ENCODE measurements at regions not wholly inside any gene's neighbourhood (a gene's known extent, or its start where the extent isn't known, plus 50 kb on each side); places are given as distances from the start of the nearest gene placed in this dataset.
"Not testable (repeated sequence)": the region's sequence is repeated elsewhere in the genome, so short reads cannot be mapped to it uniquely, and the experiment has no call there.

GRCh38 chr6:51120016-51120415 lies 301.3 kb downstream of the TFAP2B start:
- ATAC-seq, result no peak
- TF ChIP-seq ZFP3 (CRISPR knock-in tag; IDR thresholded peaks at IDR 0.05) (no peak), CSDC2 (CRISPR knock-in tag; IDR thresholded peaks at IDR 0.05) (no peak), ZNF70 (CRISPR knock-in tag; IDR thresholded peaks at IDR 0.05) (no peak), SNAI2 (CRISPR knock-in tag; IDR thresholded peaks at IDR 0.05) (no peak), BACH2 (CRISPR knock-in tag; IDR thresholded peaks at IDR 0.05; ENCODE audit: borderline replicate concordance) (no peak), GLIS3 (CRISPR knock-in tag; IDR thresholded peaks at IDR 0.05) (no peak), ESRRG (CRISPR knock-in tag; IDR thresholded peaks at IDR 0.05) (no peak), ZFP30 (CRISPR knock-in tag; IDR thresholded peaks at IDR 0.05) (no peak), OSR1 (CRISPR knock-in tag; IDR thresholded peaks at IDR 0.05) (no peak), TOX (CRISPR knock-in tag; IDR thresholded peaks at IDR 0.05; ENCODE audit: borderline replicate concordance) (no peak), POU6F1 (CRISPR knock-in tag; IDR thresholded peaks at IDR 0.05; ENCODE audit: borderline replicate concordance, low read depth) (no peak), TCF4 (CRISPR knock-in tag; IDR thresholded peaks at IDR 0.05; ENCODE audit: borderline replicate concordance) (no peak), RARB (CRISPR knock-in tag; IDR thresholded peaks at IDR 0.05) (no peak), TSHZ2 (CRISPR knock-in tag; IDR thresholded peaks at IDR 0.05) (no peak), ZNF565 (CRISPR knock-in tag; conservative IDR thresholded peaks at IDR 0.05; ENCODE audit: low read depth) (no peak), ISL1 (CRISPR knock-in tag; IDR thresholded peaks at IDR 0.05) (no peak), PPARA (CRISPR knock-in tag; IDR thresholded peaks at IDR 0.05; ENCODE audit: borderline replicate concordance) (no peak)
- TF ChIP-seq, protein P1, sequence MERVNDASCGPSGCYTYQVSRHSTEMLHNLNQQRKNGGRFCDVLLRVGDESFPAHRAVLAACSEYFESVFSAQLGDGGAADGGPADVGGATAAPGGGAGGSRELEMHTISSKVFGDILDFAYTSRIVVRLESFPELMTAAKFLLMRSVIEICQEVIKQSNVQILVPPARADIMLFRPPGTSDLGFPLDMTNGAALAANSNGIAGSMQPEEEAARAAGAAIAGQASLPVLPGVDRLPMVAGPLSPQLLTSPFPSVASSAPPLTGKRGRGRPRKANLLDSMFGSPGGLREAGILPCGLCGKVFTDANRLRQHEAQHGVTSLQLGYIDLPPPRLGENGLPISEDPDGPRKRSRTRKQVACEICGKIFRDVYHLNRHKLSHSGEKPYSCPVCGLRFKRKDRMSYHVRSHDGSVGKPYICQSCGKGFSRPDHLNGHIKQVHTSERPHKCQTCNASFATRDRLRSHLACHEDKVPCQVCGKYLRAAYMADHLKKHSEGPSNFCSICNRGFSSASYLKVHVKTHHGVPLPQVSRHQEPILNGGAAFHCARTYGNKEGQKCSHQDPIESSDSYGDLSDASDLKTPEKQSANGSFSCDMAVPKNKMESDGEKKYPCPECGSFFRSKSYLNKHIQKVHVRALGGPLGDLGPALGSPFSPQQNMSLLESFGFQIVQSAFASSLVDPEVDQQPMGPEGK (CRISPR knock-in tag; IDR thresholded peaks at IDR 0.05; ENCODE audit: borderline replicate concordance), result no peak

DNA sequence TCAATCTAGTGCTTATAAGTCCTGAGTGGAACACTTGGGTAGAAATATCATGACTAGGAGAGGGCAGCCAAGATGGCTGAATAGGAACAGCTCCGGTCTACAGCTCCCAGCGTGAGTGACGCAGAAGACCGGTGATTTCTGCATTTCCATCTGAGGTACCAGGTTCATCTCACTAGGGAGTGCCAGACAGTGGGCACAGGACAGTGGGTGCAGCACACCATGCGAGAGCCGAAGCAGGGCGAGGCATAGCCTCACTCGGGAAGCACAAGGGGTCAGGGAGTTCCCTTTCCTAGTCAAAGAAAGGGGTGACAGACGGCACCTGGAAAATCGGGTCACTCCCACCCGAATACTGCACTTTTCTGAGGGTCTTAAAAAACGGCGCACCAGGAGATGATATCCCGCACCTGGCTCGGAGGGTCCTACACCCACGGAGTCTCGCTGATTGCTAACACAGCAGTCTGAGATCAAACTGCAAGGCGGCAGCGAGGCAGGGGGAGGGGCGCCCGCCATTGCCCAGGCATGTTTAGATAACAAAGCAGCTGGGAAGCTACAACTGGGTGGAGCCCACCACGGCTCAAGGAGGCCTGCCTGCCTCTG lies 302.8 kb downstream of the TFAP2B start:
- ATAC-seq, result not testable (repeated sequence)

GRCh38 chr6:51129043-51129442 lies 310.4 kb downstream of the TFAP2B start:
- no peak for TF ChIP-seq PPARA (CRISPR knock-in tag; IDR thresholded peaks at IDR 0.05; ENCODE audit: borderline replicate concordance)
- TF ChIP-seq, protein P2, sequence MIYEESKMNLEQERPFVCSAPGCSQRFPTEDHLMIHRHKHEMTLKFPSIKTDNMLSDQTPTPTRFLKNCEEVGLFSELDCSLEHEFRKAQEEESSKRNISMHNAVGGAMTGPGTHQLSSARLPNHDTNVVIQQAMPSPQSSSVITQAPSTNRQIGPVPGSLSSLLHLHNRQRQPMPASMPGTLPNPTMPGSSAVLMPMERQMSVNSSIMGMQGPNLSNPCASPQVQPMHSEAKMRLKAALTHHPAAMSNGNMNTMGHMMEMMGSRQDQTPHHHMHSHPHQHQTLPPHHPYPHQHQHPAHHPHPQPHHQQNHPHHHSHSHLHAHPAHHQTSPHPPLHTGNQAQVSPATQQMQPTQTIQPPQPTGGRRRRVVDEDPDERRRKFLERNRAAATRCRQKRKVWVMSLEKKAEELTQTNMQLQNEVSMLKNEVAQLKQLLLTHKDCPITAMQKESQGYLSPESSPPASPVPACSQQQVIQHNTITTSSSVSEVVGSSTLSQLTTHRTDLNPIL (CRISPR knock-in tag; IDR thresholded peaks at IDR 0.05; ENCODE audit: low read depth), result no peak
- TF ChIP-seq OSR1 (CRISPR knock-in tag; IDR thresholded peaks at IDR 0.05), result no peak
- TF ChIP-seq ESRRG (CRISPR knock-in tag; IDR thresholded peaks at IDR 0.05), result no peak
- TF ChIP-seq ZNF8 (CRISPR knock-in tag; IDR thresholded peaks at IDR 0.05), result no peak
- no peak for TF ChIP-seq ZC3H10 (CRISPR knock-in tag; IDR thresholded peaks at IDR 0.05)
- TF ChIP-seq POU6F1 (CRISPR knock-in tag; IDR thresholded peaks at IDR 0.05; ENCODE audit: borderline replicate concordance, low read depth), result no peak
- TF ChIP-seq RARB (CRISPR knock-in tag; IDR thresholded peaks at IDR 0.05), result no peak
- TF ChIP-seq ZNF565 (CRISPR knock-in tag; conservative IDR thresholded peaks at IDR 0.05; ENCODE audit: low read depth), result no peak
- TF ChIP-seq TSHZ2 (CRISPR knock-in tag; IDR thresholded peaks at IDR 0.05), result no peak
- no peak for TF ChIP-seq CSRNP3 (CRISPR knock-in tag; IDR thresholded peaks at IDR 0.05)
- TF ChIP-seq ZFP3 (CRISPR knock-in tag; IDR thresholded peaks at IDR 0.05), result no peak
- TF ChIP-seq ARNTL (CRISPR knock-in tag; IDR thresholded peaks at IDR 0.05; ENCODE audit: borderline replicate concordance, low read depth), result no peak
- TF ChIP-seq ZFP30 (CRISPR knock-in tag; IDR thresholded peaks at IDR 0.05), result no peak
- ATAC-seq, result no peak

Measured in SK-N-SH treated with all-trans-retinoic acid at 6 μM for 48 hours (cell line).